ENCODE measurements at regions not wholly inside any gene's neighbourhood (a gene's known extent, or its start where the extent isn't known, plus 50 kb on each side); places are given as distances from the start of the nearest gene placed in this dataset.

DNA sequence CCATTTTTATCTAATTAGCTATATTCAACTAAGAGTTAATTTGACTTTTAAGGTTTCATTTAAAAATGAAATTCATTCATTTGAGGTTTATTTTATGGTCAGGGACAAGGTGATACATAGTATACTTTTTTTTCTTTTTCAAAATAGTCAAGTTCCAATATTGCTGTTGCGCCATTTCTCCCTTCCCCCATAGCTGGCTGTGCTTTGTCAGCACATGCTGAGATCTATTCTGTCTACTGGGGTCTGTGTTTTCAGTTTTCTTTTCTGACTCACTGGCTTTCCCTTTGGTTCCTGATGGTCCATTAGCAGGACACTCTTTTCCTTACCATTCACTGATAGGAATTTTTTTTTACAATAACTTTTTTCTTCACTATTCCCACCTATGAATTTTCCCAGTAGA lies 336.4 kb upstream of the TMEM229A start:
- TF ChIP-seq POLR2AphosphoS5 (IDR thresholded peaks at IDR 0.05) (no peak), CTCF (IDR thresholded peaks at IDR 0.05) (no peak), POLR2A (IDR thresholded peaks at IDR 0.05) (no peak)
